NCI-H446 (cell line): ENCODE measurements at regions not wholly inside any gene's neighbourhood (a gene's known extent, or its start where the extent isn't known, plus 50 kb on each side); places are given as distances from the start of the nearest gene placed in this dataset.
"Not testable (repeated sequence)": the region's sequence is repeated elsewhere in the genome, so short reads cannot be mapped to it uniquely, and the experiment has no call there.

Source experiments
- DNase-seq, 2 experiments: peaks; one replicate each; lab custom pipeline; 2025; lab: John Stamatoyannopoulos, UW

GRCh38 chr9:75775966-75776691 is 114.3 kb upstream of the PCSK5 start:
- no peak for DNase-seq

- DNase-seq, result no peak
These were observed 110.3 kb upstream of the PCSK5 start for GRCh38 chr9:75780185-75780584.

- peak in 1 of 2 experiments; percentile 10 for DNase-seq
These were observed 102.4 kb upstream of the PCSK5 start for GRCh38 chr9:75788006-75788634.

- DNase-seq, result no peak
These were observed 93.3 kb upstream of the PCSK5 start for GRCh38 chr9:75797085-75797580.

GRCh38 chr9:75798505-75798904 is 92.0 kb upstream of the PCSK5 start:
- no peak for DNase-seq

- no peak for DNase-seq
These were observed 87.3 kb upstream of the PCSK5 start for GRCh38 chr9:75803130-75803529.

- DNase-seq, result no peak
These were observed 80.4 kb upstream of the PCSK5 start for GRCh38 chr9:75810063-75810462.

- DNase-seq, result no peak
These were observed 78.8 kb upstream of the PCSK5 start for GRCh38 chr9:75811692-75812091.

- DNase-seq, result no peak
These were observed 78.3 kb upstream of the PCSK5 start for GRCh38 chr9:75812141-75812540.

GRCh38 chr9:75814667-75815066 is 75.8 kb upstream of the PCSK5 start:
- DNase-seq, result no peak

- DNase-seq, result not testable (repeated sequence)
These were observed 69.9 kb upstream of the PCSK5 start for GRCh38 chr9:75820471-75821115.

GRCh38 chr9:75823151-75823550 is 67.3 kb upstream of the PCSK5 start:
- DNase-seq, result no peak

- no peak for DNase-seq
These were observed 65.5 kb upstream of the PCSK5 start for GRCh38 chr9:75824816-75825568.

GRCh38 chr9:75826314-75826713 is 64.2 kb upstream of the PCSK5 start:
- DNase-seq, result peak in 1 of 2 experiments; percentile 4

GRCh38 chr9:75830303-75830702 is 60.2 kb upstream of the PCSK5 start:
- no peak for DNase-seq

- DNase-seq, result no peak
These were observed 56.7 kb upstream of the PCSK5 start for GRCh38 chr9:75833778-75834177.

GRCh38 chr9:75834878-75835277 is 55.6 kb upstream of the PCSK5 start:
- DNase-seq, result no peak
